ENCODE measurements at regions not wholly inside any gene's neighbourhood (a gene's known extent, or its start where the extent isn't known, plus 50 kb on each side); places are given as distances from the start of the nearest gene placed in this dataset.

DNA sequence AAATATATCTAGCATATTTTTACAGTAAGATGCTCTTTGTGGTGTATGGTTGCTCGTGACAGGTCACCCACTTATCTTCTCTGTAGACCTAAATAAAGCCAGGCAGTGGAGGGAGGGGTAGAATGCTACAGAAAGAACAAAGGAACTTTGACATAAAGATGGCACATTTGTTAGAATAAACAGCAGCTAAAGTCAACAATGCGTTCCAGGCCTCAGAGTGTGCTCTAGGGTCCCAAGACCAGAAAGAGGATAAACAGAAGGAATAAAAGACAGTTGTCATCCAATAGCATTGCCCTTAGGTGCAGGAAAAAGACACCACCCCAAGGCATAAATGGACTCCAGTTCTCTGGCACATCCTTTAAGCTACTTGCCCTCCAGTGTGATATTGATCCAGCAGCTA, 523.0 kb upstream of the CDH11 start:
- DNase-seq (ENCODE audit: low spot score), result no peak
- POLR2A ChIA-PET, result no interaction called here
- Mint-ChIP-seq H3K4me1 (0 out of 2 replicates have a peak, but pooled peaks cover 4% of the 10 kb centered on the region), H3K36me3 (no peaks in the 10 kb centered on the region), H3K9me3 (peaks cover 10% of the 10 kb centered on the region; the same call in 1 of the 2 replicates), H3K4me3 (no peak overlapping the region), H3K27me3 (ENCODE audit: low read depth) (no peaks in the 10 kb centered on the region), H3K27ac (no peak overlapping the region)
- CTCF ChIA-PET, result no interaction called here
- no peak for ATAC-seq
- no peak for TF ChIP-seq ZNF317 (CRISPR knock-in tag; IDR thresholded peaks at IDR 0.05; ENCODE audit: borderline replicate concordance, low read depth)
- no peak for TF ChIP-seq CBFB (CRISPR knock-in tag; IDR thresholded peaks at IDR 0.05; ENCODE audit: low read depth)
- no peak for TF ChIP-seq GTF2I (CRISPR knock-in tag; conservative IDR thresholded peaks at IDR 0.05)
- no peak for TF ChIP-seq TP53 (CRISPR knock-in tag; IDR thresholded peaks at IDR 0.05)
- no peak for TF ChIP-seq CREM (CRISPR knock-in tag; IDR thresholded peaks at IDR 0.05)
- no peak for TF ChIP-seq GRHL2 (CRISPR knock-in tag; IDR thresholded peaks at IDR 0.05; ENCODE audit: insufficient replicate concordance, severe bottlenecking)
- TF ChIP-seq ZNF416 (CRISPR knock-in tag; IDR thresholded peaks at IDR 0.05), result no peak
- TF ChIP-seq FOXP4 (CRISPR knock-in tag; IDR thresholded peaks at IDR 0.05), result no peak
- no peak for TF ChIP-seq ERG (CRISPR knock-in tag; IDR thresholded peaks at IDR 0.05)
- TF ChIP-seq, protein P1, sequence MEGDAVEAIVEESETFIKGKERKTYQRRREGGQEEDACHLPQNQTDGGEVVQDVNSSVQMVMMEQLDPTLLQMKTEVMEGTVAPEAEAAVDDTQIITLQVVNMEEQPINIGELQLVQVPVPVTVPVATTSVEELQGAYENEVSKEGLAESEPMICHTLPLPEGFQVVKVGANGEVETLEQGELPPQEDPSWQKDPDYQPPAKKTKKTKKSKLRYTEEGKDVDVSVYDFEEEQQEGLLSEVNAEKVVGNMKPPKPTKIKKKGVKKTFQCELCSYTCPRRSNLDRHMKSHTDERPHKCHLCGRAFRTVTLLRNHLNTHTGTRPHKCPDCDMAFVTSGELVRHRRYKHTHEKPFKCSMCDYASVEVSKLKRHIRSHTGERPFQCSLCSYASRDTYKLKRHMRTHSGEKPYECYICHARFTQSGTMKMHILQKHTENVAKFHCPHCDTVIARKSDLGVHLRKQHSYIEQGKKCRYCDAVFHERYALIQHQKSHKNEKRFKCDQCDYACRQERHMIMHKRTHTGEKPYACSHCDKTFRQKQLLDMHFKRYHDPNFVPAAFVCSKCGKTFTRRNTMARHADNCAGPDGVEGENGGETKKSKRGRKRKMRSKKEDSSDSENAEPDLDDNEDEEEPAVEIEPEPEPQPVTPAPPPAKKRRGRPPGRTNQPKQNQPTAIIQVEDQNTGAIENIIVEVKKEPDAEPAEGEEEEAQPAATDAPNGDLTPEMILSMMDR (IDR thresholded peaks at IDR 0.05), result no peak
- TF ChIP-seq, protein P2, sequence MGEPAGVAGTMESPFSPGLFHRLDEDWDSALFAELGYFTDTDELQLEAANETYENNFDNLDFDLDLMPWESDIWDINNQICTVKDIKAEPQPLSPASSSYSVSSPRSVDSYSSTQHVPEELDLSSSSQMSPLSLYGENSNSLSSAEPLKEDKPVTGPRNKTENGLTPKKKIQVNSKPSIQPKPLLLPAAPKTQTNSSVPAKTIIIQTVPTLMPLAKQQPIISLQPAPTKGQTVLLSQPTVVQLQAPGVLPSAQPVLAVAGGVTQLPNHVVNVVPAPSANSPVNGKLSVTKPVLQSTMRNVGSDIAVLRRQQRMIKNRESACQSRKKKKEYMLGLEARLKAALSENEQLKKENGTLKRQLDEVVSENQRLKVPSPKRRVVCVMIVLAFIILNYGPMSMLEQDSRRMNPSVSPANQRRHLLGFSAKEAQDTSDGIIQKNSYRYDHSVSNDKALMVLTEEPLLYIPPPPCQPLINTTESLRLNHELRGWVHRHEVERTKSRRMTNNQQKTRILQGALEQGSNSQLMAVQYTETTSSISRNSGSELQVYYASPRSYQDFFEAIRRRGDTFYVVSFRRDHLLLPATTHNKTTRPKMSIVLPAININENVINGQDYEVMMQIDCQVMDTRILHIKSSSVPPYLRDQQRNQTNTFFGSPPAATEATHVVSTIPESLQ (CRISPR knock-in tag; IDR thresholded peaks at IDR 0.05), result no peak
- no peak for TF ChIP-seq ZBTB21 (CRISPR knock-in tag; IDR thresholded peaks at IDR 0.05; ENCODE audit: borderline replicate concordance)
- TF ChIP-seq SMAD3 (CRISPR knock-in tag; IDR thresholded peaks at IDR 0.05; ENCODE audit: borderline replicate concordance), result no peak
- TF ChIP-seq GABPB1 (CRISPR knock-in tag; IDR thresholded peaks at IDR 0.05), result no peak
- no peak for TF ChIP-seq SMAD4 (CRISPR knock-in tag; IDR thresholded peaks at IDR 0.05)
- TF ChIP-seq NFATC4 (CRISPR knock-in tag; IDR thresholded peaks at IDR 0.05), result no peak

- DNase-seq (ENCODE audit: low spot score), result no peak
- no peak for TF ChIP-seq AR (CRISPR knock-in tag; IDR thresholded peaks at IDR 0.05)
- TF ChIP-seq SOX15 (CRISPR knock-in tag; IDR thresholded peaks at IDR 0.05), result no peak
- TF ChIP-seq ZNF317 (CRISPR knock-in tag; IDR thresholded peaks at IDR 0.05; ENCODE audit: borderline replicate concordance, low read depth), result no peak
- TF ChIP-seq IRF2 (CRISPR knock-in tag; IDR thresholded peaks at IDR 0.05; ENCODE audit: borderline replicate concordance, low read depth), result no peak
- no peak for TF ChIP-seq SP1 (CRISPR knock-in tag; conservative IDR thresholded peaks at IDR 0.05)
- no peak for TF ChIP-seq PRRX2 (CRISPR knock-in tag; IDR thresholded peaks at IDR 0.05)
- TF ChIP-seq, protein P3, sequence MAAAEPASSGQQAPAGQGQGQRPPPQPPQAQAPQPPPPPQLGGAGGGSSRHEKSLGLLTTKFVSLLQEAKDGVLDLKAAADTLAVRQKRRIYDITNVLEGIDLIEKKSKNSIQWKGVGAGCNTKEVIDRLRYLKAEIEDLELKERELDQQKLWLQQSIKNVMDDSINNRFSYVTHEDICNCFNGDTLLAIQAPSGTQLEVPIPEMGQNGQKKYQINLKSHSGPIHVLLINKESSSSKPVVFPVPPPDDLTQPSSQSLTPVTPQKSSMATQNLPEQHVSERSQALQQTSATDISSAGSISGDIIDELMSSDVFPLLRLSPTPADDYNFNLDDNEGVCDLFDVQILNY (CRISPR knock-in tag; IDR thresholded peaks at IDR 0.05), result no peak
- no peak for TF ChIP-seq CREM (CRISPR knock-in tag; IDR thresholded peaks at IDR 0.05)
- TF ChIP-seq, protein P4, sequence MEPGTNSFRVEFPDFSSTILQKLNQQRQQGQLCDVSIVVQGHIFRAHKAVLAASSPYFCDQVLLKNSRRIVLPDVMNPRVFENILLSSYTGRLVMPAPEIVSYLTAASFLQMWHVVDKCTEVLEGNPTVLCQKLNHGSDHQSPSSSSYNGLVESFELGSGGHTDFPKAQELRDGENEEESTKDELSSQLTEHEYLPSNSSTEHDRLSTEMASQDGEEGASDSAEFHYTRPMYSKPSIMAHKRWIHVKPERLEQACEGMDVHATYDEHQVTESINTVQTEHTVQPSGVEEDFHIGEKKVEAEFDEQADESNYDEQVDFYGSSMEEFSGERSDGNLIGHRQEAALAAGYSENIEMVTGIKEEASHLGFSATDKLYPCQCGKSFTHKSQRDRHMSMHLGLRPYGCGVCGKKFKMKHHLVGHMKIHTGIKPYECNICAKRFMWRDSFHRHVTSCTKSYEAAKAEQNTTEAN (CRISPR knock-in tag; IDR thresholded peaks at IDR 0.05), result no peak
Observed at GRCh38 chr16:65641762-65642289, 520.0 kb upstream of the CDH11 start.

More at GRCh38 chr16:65641762-65642289, 520.0 kb upstream of the CDH11 start:
- no peak overlapping the region for H3K27ac Mint-ChIP-seq
- no peak overlapping the region for H3K4me3 Mint-ChIP-seq
- no peaks in the 10 kb centered on the region; the same call in 1 of the 2 replicates for H3K27me3 Mint-ChIP-seq (ENCODE audit: low read depth)
- CTCF ChIA-PET, result no interaction called here
- POLR2A ChIA-PET, result no interaction called here
- H3K4me1 Mint-ChIP-seq, result 0 out of 2 replicates have a peak, but pooled peaks cover 4% of the 10 kb centered on the region
- peaks cover 15% of the 10 kb centered on the region; the same call in 1 of the 2 replicates for H3K9me3 Mint-ChIP-seq
- no peaks in the 10 kb centered on the region for H3K36me3 Mint-ChIP-seq
- ATAC-seq, result no peak

Measured in WTC11 (cell line).